C4-2B (cell line): ENCODE measurements at regions not wholly inside any gene's neighbourhood (a gene's known extent, or its start where the extent isn't known, plus 50 kb on each side); places are given as distances from the start of the nearest gene placed in this dataset.

ENCODE experiments used
- ZFX ChIP-seq: fragments of 450-650 bp; IDR thresholded peaks from 2 replicates; pipeline ENCODE4 v1.6.1; 2017
- TF ChIP-seq, protein P1 (sequence below): fragments of 450-650 bp; conservative IDR thresholded peaks from 2 replicates; pipeline ENCODE4 v1.5.1; 2017; ENCODE audit warnings: mild to moderate bottlenecking

DNA sequence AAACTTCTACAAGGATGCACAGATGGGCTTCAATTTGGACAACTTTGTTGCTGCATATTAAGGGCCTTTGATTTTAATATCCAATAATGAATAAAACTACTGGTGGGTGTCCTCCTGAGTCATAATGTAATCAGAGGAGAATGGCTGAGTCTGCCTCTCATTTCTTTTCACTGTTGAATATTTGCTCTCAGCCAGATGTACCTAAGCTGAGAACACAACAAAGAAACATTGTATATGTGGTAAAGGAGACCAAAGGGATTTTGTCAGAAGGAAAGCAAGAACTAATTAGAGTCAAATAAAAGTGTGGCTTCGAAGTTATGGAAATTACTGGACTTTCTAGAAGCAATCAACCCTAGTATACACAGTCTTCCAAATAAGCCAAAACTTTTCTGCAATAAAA, 131.0 kb upstream of the BET1 start:
- TF ChIP-seq, protein P1, sequence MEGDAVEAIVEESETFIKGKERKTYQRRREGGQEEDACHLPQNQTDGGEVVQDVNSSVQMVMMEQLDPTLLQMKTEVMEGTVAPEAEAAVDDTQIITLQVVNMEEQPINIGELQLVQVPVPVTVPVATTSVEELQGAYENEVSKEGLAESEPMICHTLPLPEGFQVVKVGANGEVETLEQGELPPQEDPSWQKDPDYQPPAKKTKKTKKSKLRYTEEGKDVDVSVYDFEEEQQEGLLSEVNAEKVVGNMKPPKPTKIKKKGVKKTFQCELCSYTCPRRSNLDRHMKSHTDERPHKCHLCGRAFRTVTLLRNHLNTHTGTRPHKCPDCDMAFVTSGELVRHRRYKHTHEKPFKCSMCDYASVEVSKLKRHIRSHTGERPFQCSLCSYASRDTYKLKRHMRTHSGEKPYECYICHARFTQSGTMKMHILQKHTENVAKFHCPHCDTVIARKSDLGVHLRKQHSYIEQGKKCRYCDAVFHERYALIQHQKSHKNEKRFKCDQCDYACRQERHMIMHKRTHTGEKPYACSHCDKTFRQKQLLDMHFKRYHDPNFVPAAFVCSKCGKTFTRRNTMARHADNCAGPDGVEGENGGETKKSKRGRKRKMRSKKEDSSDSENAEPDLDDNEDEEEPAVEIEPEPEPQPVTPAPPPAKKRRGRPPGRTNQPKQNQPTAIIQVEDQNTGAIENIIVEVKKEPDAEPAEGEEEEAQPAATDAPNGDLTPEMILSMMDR, result no peak
- no peak for TF ChIP-seq ZFX
